Caco-2 (cell line): ENCODE measurements at regions not wholly inside any gene's neighbourhood (a gene's known extent, or its start where the extent isn't known, plus 50 kb on each side); places are given as distances from the start of the nearest gene placed in this dataset.
"Not testable (repeated sequence)": the region's sequence is repeated elsewhere in the genome, so short reads cannot be mapped to it uniquely, and the experiment has no call there.

ENCODE experiments used
- BruUV-seq: library from RNA; stranded (reverse); fragments of 400-500 nt; replicated peaks from 2 replicates; lab custom pipeline; 2021; lab: Mats Ljungman, UMichigan
- CTCF ChIA-PET: fragments of 300-600 bp; sonication (Branson Sonifier 250); formaldehyde crosslinking; loops from one replicate; lab custom pipeline; 2022; ENCODE audit warnings: antibody characterized with exemption; lab: Charles Lee
- POLR2A ChIA-PET: fragments of 300-600 bp; sonication (Branson Sonifier 250); formaldehyde crosslinking; loops from one replicate; lab custom pipeline; 2022; ENCODE audit warnings: antibody characterized with exemption; lab: Charles Lee
- DNase-seq, 2 experiments: peaks; one replicate each; pipeline versions ENCODE4 v3.0.0 to v3.0.0-alpha.2; 2020 to 2022
- H3K27me3 ChIP-seq: replicated peaks from 2 replicates; pipeline ENCODE4 v1.6.0; 2011; ENCODE audit warnings: low read length; ENCODE audit not compliant: control insufficient read depth, insufficient read depth
- H3K36me3 ChIP-seq: 2 replicates; pipeline ENCODE4 v1.5.1; 2011; ENCODE audit warnings: low read length; ENCODE audit not compliant: control insufficient read depth, insufficient read depth
- H3K4me1 ChIP-seq: fragments of 250-450 bp; sonication (Bioruptor Pico); 2 replicates; pipeline ENCODE4 v1.5.1; 2020; ENCODE audit warnings: mild to moderate bottlenecking
- H3K4me3 ChIP-seq: 2 replicates; pipeline ENCODE4 v1.5.1; 2011; ENCODE audit warnings: low read depth, mild to moderate bottlenecking, control low read depth, low read length
- H3K9me3 ChIP-seq: fragments of 250-450 bp; sonication (Bioruptor Pico); 2 replicates; pipeline ENCODE4 v1.5.1; 2020; ENCODE audit warnings: mild to moderate bottlenecking, moderate library complexity
- H3K27ac Mint-ChIP-seq: one replicate; pipeline ENCODE4 v1.8.0; 2022; ENCODE audit warnings: mixed read lengths; ENCODE audit not compliant: unreplicated experiment
- H3K27me3 Mint-ChIP-seq: one replicate; pipeline ENCODE4 v1.8.0; 2022; ENCODE audit warnings: mixed read lengths; ENCODE audit not compliant: insufficient read depth, unreplicated experiment
- H3K36me3 Mint-ChIP-seq: one replicate; pipeline ENCODE4 v1.8.0; 2022; ENCODE audit warnings: mild to moderate bottlenecking, mixed read lengths; ENCODE audit not compliant: insufficient read depth, unreplicated experiment
- H3K4me1 Mint-ChIP-seq: one replicate; pipeline ENCODE4 v1.8.0; 2022; ENCODE audit warnings: low read depth, mixed read lengths; ENCODE audit not compliant: unreplicated experiment
- H3K4me3 Mint-ChIP-seq: one replicate; pipeline ENCODE4 v1.8.0; 2022; ENCODE audit warnings: mild to moderate bottlenecking, moderate library complexity, mixed read lengths; ENCODE audit not compliant: unreplicated experiment
- H3K9me3 Mint-ChIP-seq: one replicate; pipeline ENCODE4 v1.8.0; 2022; ENCODE audit warnings: mixed read lengths; ENCODE audit not compliant: unreplicated experiment
- intact Hi-C: fragments of 100-400 bp; cut with micrococcal nuclease; formaldehyde crosslinking; loops from one replicate; pipeline ENCODE4 v1.10.0; 2022; ENCODE audit not compliant: unreplicated experiment
- TF ChIP-seq, protein P1 (sequence below), 2 experiments: fragments of 200-600 bp in 1 of 2; IDR thresholded peaks; 1 replicate in 1 of 2; 2 replicates in 1 of 2; pipeline versions ENCODE4 v1.5.1 to v1.8.0; 2011 to 2022; ENCODE audit warnings: antibody characterized with exemption in 1 of 2, control low read depth in 1 of 2, inconsistent platforms in 1 of 2, low read depth in 1 of 2, low read length in 1 of 2, mild to moderate bottlenecking in 1 of 2, moderate library complexity in 1 of 2; ENCODE audit not compliant: insufficient read depth in 1 of 2, severe bottlenecking in 1 of 2, unreplicated experiment in 1 of 2

DNA sequence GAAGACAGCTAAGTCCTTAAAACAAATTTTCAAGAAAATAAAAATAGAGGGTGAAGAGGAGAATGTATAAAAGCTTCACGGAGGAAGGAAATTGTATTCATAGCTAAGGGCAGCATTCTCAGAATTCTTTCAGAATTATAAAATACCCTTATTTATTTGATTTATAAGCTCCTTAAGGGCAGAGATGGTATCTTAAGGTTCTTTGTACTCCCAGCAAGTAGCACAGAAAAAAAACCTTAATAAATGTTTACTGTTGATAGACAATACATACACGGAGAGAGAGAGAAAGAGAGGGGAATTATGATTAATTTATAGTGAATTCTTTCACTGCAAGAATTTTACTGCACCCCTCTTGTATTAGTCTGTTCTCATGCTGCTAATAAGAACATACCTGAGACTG is 375.6 kb upstream of the CCDC54 start:
- no peaks in the 10 kb centered on the region for H3K9me3 ChIP-seq
- CTCF ChIA-PET, result no interaction called here
- H3K4me3 ChIP-seq, result no peak overlapping the region
- no peaks in the 10 kb centered on the region for H3K4me1 ChIP-seq
- no peaks in the 10 kb centered on the region for H3K27me3 ChIP-seq
- POLR2A ChIA-PET, result no interaction called here
- TF ChIP-seq, protein P1, sequence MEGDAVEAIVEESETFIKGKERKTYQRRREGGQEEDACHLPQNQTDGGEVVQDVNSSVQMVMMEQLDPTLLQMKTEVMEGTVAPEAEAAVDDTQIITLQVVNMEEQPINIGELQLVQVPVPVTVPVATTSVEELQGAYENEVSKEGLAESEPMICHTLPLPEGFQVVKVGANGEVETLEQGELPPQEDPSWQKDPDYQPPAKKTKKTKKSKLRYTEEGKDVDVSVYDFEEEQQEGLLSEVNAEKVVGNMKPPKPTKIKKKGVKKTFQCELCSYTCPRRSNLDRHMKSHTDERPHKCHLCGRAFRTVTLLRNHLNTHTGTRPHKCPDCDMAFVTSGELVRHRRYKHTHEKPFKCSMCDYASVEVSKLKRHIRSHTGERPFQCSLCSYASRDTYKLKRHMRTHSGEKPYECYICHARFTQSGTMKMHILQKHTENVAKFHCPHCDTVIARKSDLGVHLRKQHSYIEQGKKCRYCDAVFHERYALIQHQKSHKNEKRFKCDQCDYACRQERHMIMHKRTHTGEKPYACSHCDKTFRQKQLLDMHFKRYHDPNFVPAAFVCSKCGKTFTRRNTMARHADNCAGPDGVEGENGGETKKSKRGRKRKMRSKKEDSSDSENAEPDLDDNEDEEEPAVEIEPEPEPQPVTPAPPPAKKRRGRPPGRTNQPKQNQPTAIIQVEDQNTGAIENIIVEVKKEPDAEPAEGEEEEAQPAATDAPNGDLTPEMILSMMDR (IDR thresholded peaks at IDR 0.05; ENCODE audit: insufficient read depth in 1 of 2, low read depth in 1 of 2, low read length in 1 of 2, severe bottlenecking in 1 of 2, unreplicated experiment in 1 of 2), result no peak
- H3K36me3 Mint-ChIP-seq, result no peaks in the 10 kb centered on the region
- intact Hi-C loops, result no loop called here
- H3K9me3 Mint-ChIP-seq, result peaks cover 12% of the 10 kb centered on the region
- H3K27me3 Mint-ChIP-seq, result peaks cover 2% of the 10 kb centered on the region
- H3K36me3 ChIP-seq, result no peaks in the 10 kb centered on the region
- no TSS peak for BruUV-seq
- H3K4me1 Mint-ChIP-seq, result no peaks in the 10 kb centered on the region
- no peak overlapping the region for H3K4me3 Mint-ChIP-seq
- DNase-seq, result no peak
- H3K27ac Mint-ChIP-seq, result no peak overlapping the region

DNA sequence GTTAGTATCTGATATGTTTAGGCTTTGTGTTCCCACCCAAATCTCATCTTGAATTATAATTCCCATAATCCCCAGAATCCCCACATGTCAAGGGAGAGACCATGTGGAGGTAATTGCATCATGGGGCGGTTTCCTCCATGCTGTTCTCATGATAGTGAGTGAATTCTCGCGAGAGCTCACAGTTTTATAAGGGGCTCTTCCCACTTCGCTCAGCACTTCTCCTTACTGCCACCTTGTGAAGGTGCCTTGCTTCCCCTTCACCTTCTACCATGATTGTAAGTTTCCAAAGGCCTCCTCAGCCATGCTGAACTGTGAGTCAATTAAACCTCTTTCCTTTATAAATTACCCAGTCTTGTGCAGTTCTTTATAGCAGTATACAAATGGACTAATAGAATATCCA is 371.9 kb upstream of the CCDC54 start:
- H3K36me3 ChIP-seq, CTCF ChIA-PET, H3K4me1 Mint-ChIP-seq, H3K27me3 ChIP-seq, H3K36me3 Mint-ChIP-seq, intact Hi-C loops, POLR2A ChIA-PET, H3K27me3 Mint-ChIP-seq, H3K9me3 ChIP-seq, H3K4me3 ChIP-seq, H3K4me3 Mint-ChIP-seq, H3K4me1 ChIP-seq, H3K27ac Mint-ChIP-seq, BruUV-seq: not testable (repeated sequence)
- peaks cover 12% of the 10 kb centered on the region for H3K9me3 Mint-ChIP-seq
- peak in 1 of 2 experiments; percentile 3 for DNase-seq

DNA sequence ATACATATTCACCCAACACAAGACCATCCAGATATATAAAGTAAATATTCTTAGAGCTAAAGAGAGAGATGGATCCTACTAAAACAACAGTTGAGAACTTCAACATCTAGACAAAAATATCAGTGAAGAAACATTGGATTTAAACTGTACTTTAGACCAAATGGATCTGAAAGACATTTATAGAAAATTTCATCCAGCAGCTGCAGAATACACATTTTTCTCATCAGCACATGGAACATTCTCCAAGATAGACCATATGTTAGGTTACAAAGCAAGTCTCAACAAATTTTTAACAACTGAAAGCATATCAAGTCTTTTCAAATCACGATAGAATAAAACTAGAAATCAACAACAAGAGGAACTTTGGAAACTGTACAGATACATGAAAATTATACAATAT is 369.0 kb upstream of the CCDC54 start:
- POLR2A ChIA-PET, result no interaction called here
- CTCF ChIA-PET, result no interaction called here
- no peak overlapping the region for H3K4me3 ChIP-seq
- no peaks in the 10 kb centered on the region for H3K9me3 ChIP-seq
- H3K27me3 ChIP-seq, result no peaks in the 10 kb centered on the region
- H3K4me1 Mint-ChIP-seq, result no peaks in the 10 kb centered on the region
- H3K27ac Mint-ChIP-seq, result no peak overlapping the region
- H3K27me3 Mint-ChIP-seq, result no peaks in the 10 kb centered on the region
- no peak overlapping the region for H3K4me3 Mint-ChIP-seq
- intact Hi-C loops, result no loop called here
- TF ChIP-seq, protein P1 (IDR thresholded peaks at IDR 0.05; ENCODE audit: insufficient read depth in 1 of 2, low read depth in 1 of 2, low read length in 1 of 2, severe bottlenecking in 1 of 2, unreplicated experiment in 1 of 2), result no peak
- no peaks in the 10 kb centered on the region for H3K36me3 Mint-ChIP-seq
- no peaks in the 10 kb centered on the region for H3K36me3 ChIP-seq
- no peaks in the 10 kb centered on the region for H3K4me1 ChIP-seq
- no TSS peak for BruUV-seq
- no peaks in the 10 kb centered on the region for H3K9me3 Mint-ChIP-seq
- no peak for DNase-seq

DNA sequence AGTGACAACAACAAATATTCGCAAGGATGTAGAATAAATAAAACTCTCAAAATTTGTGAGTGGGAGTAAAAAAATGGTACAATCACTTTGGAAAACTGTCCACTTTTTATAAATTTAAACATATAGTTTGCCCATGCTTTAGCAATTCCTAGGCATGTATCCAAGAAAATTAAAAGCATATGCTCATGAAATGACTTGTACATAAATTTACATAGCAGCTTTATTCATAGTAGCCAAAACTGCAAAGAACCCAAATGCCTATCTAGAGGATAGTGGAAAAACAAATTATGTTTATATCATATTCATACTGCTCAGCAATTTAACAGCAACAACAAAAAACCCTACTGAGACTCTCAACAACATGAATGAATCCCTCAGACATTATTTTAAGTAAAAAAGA is 363.6 kb upstream of the CCDC54 start:
- ChIA-PET CTCF (no interaction called here), POLR2A (no interaction called here)
- no peaks in the 10 kb centered on the region for H3K4me1 Mint-ChIP-seq
- DNase-seq, result no peak
- no peaks in the 10 kb centered on the region for H3K4me1 ChIP-seq
- no TSS peak for BruUV-seq
- no peak overlapping the region for H3K4me3 ChIP-seq
- TF ChIP-seq, protein P1 (IDR thresholded peaks at IDR 0.05; ENCODE audit: insufficient read depth in 1 of 2, low read depth in 1 of 2, low read length in 1 of 2, severe bottlenecking in 1 of 2, unreplicated experiment in 1 of 2), result no peak
- H3K9me3 Mint-ChIP-seq, result no peaks in the 10 kb centered on the region
- H3K27ac Mint-ChIP-seq, result no peak overlapping the region
- no peaks in the 10 kb centered on the region for H3K27me3 Mint-ChIP-seq
- intact Hi-C loops, result no loop called here
- no peaks in the 10 kb centered on the region for H3K36me3 Mint-ChIP-seq
- H3K9me3 ChIP-seq, result 0 out of 2 replicates have a peak, but pooled peaks cover 3% of the 10 kb centered on the region
- H3K4me3 Mint-ChIP-seq, result no peak overlapping the region
- no peaks in the 10 kb centered on the region for H3K27me3 ChIP-seq
- H3K36me3 ChIP-seq, result no peaks in the 10 kb centered on the region
